Spleen (tissue), 7 donors: ENCODE measurements at regions not wholly inside any gene's neighbourhood (a gene's known extent, or its start where the extent isn't known, plus 50 kb on each side); places are given as distances from the start of the nearest gene placed in this dataset.

Source experiments
- POLR2A ChIP-seq, 3 donors: fragments of 450-650 bp; IDR thresholded peaks; one replicate each; pipeline ENCODE4 v1.5.1; 2017; ENCODE audit warnings: antibody characterized with exemption in 3 of 3, mild to moderate bottlenecking in 1 of 3
- TF ChIP-seq, protein P1 (sequence below), 11 experiments: fragments of 200-600 bp in 7 of 11; fragments of 450-650 bp in 4 of 11; sonication (generic) in 4 of 11; IDR thresholded peaks in 8 of 11; conservative IDR thresholded peaks in 3 of 11; 1 replicate in 7 of 11; 2 replicates in 4 of 11; pipeline versions ENCODE4 v1.4.0 to v1.8.0; 2016 to 2021; ENCODE audit warnings: antibody characterized with exemption in 11 of 11, inconsistent platforms in 4 of 11, mild to moderate bottlenecking in 1 of 11
- donor health status: DM: no; HTN: no; CAD: no; lungs with moderate emphysema.
- donor health status: DM: no; HTN: no; CAD: no.
- donor health status: DM: no; HTN: no; CAD: no.

DNA sequence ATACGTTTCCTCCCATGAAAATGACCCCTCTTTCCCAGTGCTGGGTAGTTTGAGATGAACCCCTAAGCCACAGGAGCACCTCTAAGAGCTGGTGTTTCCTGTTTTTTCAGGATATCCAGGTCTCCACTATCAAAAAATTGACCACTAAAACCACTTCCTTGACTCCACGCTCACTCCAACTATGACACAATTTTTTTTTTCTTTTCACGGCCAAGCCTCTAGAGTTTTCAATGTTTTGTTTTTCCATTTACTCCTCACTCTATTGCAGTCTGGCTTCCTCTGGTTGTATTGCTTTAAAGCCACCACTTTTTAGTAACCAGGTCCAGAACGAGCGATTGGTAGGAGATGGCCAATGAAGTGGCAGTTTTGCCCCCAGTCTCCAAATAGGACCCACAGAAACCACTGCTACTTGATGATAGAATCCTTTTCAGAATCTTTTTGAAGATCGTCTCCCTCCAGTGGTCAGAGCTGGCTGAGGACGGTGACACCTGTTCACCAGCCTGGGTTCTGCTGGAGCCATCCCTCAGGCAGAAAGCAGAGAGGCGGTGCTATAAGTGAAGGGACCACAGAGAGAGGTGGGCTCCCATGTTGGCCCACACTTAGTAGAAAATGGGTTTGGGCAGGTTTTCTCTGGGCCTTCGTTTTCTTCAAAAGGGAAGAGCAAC is 454.4 kb downstream of the VRK1 start:
- TF ChIP-seq, protein P1, sequence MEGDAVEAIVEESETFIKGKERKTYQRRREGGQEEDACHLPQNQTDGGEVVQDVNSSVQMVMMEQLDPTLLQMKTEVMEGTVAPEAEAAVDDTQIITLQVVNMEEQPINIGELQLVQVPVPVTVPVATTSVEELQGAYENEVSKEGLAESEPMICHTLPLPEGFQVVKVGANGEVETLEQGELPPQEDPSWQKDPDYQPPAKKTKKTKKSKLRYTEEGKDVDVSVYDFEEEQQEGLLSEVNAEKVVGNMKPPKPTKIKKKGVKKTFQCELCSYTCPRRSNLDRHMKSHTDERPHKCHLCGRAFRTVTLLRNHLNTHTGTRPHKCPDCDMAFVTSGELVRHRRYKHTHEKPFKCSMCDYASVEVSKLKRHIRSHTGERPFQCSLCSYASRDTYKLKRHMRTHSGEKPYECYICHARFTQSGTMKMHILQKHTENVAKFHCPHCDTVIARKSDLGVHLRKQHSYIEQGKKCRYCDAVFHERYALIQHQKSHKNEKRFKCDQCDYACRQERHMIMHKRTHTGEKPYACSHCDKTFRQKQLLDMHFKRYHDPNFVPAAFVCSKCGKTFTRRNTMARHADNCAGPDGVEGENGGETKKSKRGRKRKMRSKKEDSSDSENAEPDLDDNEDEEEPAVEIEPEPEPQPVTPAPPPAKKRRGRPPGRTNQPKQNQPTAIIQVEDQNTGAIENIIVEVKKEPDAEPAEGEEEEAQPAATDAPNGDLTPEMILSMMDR (IDR thresholded peaks at IDR 0.05 in 8 of 11, conservative IDR thresholded peaks at IDR 0.05 in 3 of 11) = no peak
- TF ChIP-seq POLR2A (IDR thresholded peaks at IDR 0.05) = no peak
